ENCODE measurements at regions not wholly inside any gene's neighbourhood (a gene's known extent, or its start where the extent isn't known, plus 50 kb on each side); places are given as distances from the start of the nearest gene placed in this dataset.

DNA sequence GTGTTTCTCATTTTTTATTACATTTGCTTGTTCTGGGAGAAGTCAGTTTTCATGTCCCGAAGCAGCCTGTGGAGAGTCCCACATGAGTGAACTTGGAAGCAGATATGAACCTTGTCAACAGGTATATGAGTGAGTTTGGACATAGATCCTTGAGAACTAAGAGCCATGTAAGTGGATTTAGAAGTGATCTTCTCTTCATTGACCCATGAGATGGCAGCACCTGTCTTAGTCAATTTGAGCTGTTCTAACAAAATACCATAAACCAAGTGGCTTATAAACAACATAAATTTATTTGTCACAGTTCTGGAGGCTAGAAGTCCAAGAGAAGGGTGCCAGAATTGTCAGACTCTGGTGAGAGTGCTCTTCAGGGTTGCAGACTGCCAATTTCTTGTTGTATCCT is 1043.8 kb downstream of the ADGRL3 start:
- Histone ChIP-seq H3K79me2 (ENCODE audit: insufficient read depth, low read depth, low read length) (no peaks in the 10 kb centered on the region), H2AFZ (ENCODE audit: low read length) (no peak overlapping the region), H3K4me2 (ENCODE audit: low read length) (no peak overlapping the region), H3K4me1 (ENCODE audit: insufficient read depth, low read length, poor library complexity, severe bottlenecking) (no peaks in the 10 kb centered on the region), H3K4me3 (ENCODE audit: low read depth, low read length, poor library complexity, severe bottlenecking) (no peak overlapping the region), H3K36me3 (ENCODE audit: insufficient read depth, low read length) (no peaks in the 10 kb centered on the region), H3K27ac (ENCODE audit: low read depth, low read length, poor library complexity, severe bottlenecking) (no peak overlapping the region), H4K20me1 (ENCODE audit: insufficient read depth, low read length) (no peaks in the 10 kb centered on the region), H3K9me2 (ENCODE audit: insufficient read depth, low read length) (no peaks in the 10 kb centered on the region), H3K9me3 (ENCODE audit: low read length) (no peaks in the 10 kb centered on the region)
- ChIA-PET CTCF (ENCODE audit: unreplicated experiment) (no interaction called here), POLR2A (no interaction called here)
- BruUV-seq (replicated peaks) = no TSS peak
- TF ChIP-seq EZH2phosphoT487 (IDR thresholded peaks at IDR 0.05; ENCODE audit: borderline replicate concordance, low read depth, low read length) = no peak
- TF ChIP-seq, protein P1, sequence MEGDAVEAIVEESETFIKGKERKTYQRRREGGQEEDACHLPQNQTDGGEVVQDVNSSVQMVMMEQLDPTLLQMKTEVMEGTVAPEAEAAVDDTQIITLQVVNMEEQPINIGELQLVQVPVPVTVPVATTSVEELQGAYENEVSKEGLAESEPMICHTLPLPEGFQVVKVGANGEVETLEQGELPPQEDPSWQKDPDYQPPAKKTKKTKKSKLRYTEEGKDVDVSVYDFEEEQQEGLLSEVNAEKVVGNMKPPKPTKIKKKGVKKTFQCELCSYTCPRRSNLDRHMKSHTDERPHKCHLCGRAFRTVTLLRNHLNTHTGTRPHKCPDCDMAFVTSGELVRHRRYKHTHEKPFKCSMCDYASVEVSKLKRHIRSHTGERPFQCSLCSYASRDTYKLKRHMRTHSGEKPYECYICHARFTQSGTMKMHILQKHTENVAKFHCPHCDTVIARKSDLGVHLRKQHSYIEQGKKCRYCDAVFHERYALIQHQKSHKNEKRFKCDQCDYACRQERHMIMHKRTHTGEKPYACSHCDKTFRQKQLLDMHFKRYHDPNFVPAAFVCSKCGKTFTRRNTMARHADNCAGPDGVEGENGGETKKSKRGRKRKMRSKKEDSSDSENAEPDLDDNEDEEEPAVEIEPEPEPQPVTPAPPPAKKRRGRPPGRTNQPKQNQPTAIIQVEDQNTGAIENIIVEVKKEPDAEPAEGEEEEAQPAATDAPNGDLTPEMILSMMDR (conservative IDR thresholded peaks at IDR 0.05; ENCODE audit: low read length) = no peak
- intact Hi-C loops (cut with micrococcal nuclease; ENCODE audit: unreplicated experiment) = no loop called here
- no peak for DNase-seq (ENCODE audit: low spot score)

DNA sequence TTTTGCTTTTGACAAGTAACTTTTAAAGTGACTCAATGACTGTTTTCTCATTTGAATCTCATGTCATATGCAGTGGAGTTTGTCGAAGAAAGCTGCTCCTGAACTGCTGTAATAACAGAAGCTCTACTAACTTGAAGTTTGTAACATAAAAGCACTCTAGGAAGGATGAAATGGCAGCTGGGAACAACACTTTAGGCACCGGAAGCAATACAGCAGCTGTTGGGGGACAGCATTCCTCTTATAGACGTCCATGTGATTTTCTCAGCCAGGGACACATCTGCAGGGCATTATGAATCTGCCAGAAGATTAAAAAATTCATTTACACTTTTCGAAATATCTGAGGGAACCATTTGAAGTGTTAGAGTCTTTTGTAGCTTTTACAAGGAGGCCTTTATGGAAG is 1035.8 kb downstream of the ADGRL3 start:
- BruUV-seq (replicated peaks) = no TSS peak
- Histone ChIP-seq H3K9me2 (ENCODE audit: insufficient read depth, low read length) (no peaks in the 10 kb centered on the region), H3K27ac (ENCODE audit: low read depth, low read length, poor library complexity, severe bottlenecking) (no peak overlapping the region), H4K20me1 (ENCODE audit: insufficient read depth, low read length) (no peaks in the 10 kb centered on the region), H2AFZ (ENCODE audit: low read length) (no peak overlapping the region), H3K9me3 (ENCODE audit: low read length) (no peaks in the 10 kb centered on the region), H3K4me1 (ENCODE audit: insufficient read depth, low read length, poor library complexity, severe bottlenecking) (no peaks in the 10 kb centered on the region), H3K79me2 (ENCODE audit: insufficient read depth, low read depth, low read length) (no peaks in the 10 kb centered on the region), H3K4me3 (ENCODE audit: low read depth, low read length, poor library complexity, severe bottlenecking) (no peak overlapping the region), H3K4me2 (ENCODE audit: low read length) (no peak overlapping the region), H3K36me3 (ENCODE audit: insufficient read depth, low read length) (no peaks in the 10 kb centered on the region)
- no peak for TF ChIP-seq EZH2phosphoT487 (IDR thresholded peaks at IDR 0.05; ENCODE audit: borderline replicate concordance, low read depth, low read length)
- TF ChIP-seq, protein P1 (conservative IDR thresholded peaks at IDR 0.05; ENCODE audit: low read length) = no peak
- POLR2A ChIA-PET = interaction anchor here (0.5 kb wide), 1 partner anchor 721 kb away, joined by 3 read pairs; no protein-coding TSS in a partner anchor
- intact Hi-C loops (cut with micrococcal nuclease; ENCODE audit: unreplicated experiment) = no loop called here
- DNase-seq (ENCODE audit: low spot score) = no peak
- CTCF ChIA-PET (ENCODE audit: unreplicated experiment) = no interaction called here

DNA sequence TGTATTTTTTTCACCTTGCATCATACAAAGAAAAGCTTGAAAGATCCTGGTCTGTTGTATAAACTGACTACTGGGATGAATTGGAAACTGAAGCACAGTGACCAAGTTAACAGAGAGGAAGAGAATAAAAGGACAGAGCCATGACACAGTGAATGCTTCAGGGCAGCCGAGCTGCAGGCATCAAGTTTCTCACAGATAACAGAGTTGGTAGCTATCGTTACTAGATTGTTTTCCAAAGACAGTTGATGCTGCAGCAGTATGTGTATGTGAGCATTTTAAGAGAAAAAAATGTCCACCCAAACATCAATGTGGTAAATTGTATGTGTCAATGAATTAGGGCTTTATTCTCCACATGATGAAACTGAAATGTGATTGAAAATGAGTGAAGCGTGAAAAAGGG is 1032.7 kb downstream of the ADGRL3 start:
- intact Hi-C loops (cut with micrococcal nuclease; ENCODE audit: unreplicated experiment) = no loop called here
- no peaks in the 10 kb centered on the region for H4K20me1 ChIP-seq (ENCODE audit: insufficient read depth, low read length)
- H2AFZ ChIP-seq (ENCODE audit: low read length) = no peak overlapping the region
- no TSS peak for BruUV-seq (replicated peaks)
- no peak for TF ChIP-seq EZH2phosphoT487 (IDR thresholded peaks at IDR 0.05; ENCODE audit: borderline replicate concordance, low read depth, low read length)
- TF ChIP-seq, protein P1 (conservative IDR thresholded peaks at IDR 0.05; ENCODE audit: low read length) = no peak
- H3K4me3 ChIP-seq (ENCODE audit: low read depth, low read length, poor library complexity, severe bottlenecking) = no peak overlapping the region
- POLR2A ChIA-PET = no interaction called here
- no peak overlapping the region for H3K27ac ChIP-seq (ENCODE audit: low read depth, low read length, poor library complexity, severe bottlenecking)
- DNase-seq (ENCODE audit: low spot score) = no peak
- no peak overlapping the region for H3K4me2 ChIP-seq (ENCODE audit: low read length)
- no peaks in the 10 kb centered on the region for H3K9me2 ChIP-seq (ENCODE audit: insufficient read depth, low read length)
- H3K36me3 ChIP-seq (ENCODE audit: insufficient read depth, low read length) = no peaks in the 10 kb centered on the region
- no peaks in the 10 kb centered on the region for H3K79me2 ChIP-seq (ENCODE audit: insufficient read depth, low read depth, low read length)
- no peaks in the 10 kb centered on the region for H3K9me3 ChIP-seq (ENCODE audit: low read length)
- H3K4me1 ChIP-seq (ENCODE audit: insufficient read depth, low read length, poor library complexity, severe bottlenecking) = no peaks in the 10 kb centered on the region
- CTCF ChIA-PET (ENCODE audit: unreplicated experiment) = no interaction called here

Measured in OCI-LY7 (cell line).